ENCODE measurements at regions not wholly inside any gene's neighbourhood (a gene's known extent, or its start where the extent isn't known, plus 50 kb on each side); places are given as distances from the start of the nearest gene placed in this dataset.

- Histone ChIP-seq H3K4me1 (no peaks in the 10 kb centered on the region), H3K36me3 (no peaks in the 10 kb centered on the region), H3K4me3 (no peak overlapping the region), H3K27me3 (no peaks in the 10 kb centered on the region), H3K27ac (no peak overlapping the region), H3K9me3 (no peaks in the 10 kb centered on the region)
- DNase-seq (ENCODE audit: low spot score in 2 of 2) = no peak
- WGBS = 92% methylated on average over 16 of the region's 16 CpGs
- TF ChIP-seq EP300 (IDR thresholded peaks at IDR 0.05) = no peak
- TF ChIP-seq, protein P1, sequence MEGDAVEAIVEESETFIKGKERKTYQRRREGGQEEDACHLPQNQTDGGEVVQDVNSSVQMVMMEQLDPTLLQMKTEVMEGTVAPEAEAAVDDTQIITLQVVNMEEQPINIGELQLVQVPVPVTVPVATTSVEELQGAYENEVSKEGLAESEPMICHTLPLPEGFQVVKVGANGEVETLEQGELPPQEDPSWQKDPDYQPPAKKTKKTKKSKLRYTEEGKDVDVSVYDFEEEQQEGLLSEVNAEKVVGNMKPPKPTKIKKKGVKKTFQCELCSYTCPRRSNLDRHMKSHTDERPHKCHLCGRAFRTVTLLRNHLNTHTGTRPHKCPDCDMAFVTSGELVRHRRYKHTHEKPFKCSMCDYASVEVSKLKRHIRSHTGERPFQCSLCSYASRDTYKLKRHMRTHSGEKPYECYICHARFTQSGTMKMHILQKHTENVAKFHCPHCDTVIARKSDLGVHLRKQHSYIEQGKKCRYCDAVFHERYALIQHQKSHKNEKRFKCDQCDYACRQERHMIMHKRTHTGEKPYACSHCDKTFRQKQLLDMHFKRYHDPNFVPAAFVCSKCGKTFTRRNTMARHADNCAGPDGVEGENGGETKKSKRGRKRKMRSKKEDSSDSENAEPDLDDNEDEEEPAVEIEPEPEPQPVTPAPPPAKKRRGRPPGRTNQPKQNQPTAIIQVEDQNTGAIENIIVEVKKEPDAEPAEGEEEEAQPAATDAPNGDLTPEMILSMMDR (IDR thresholded peaks at IDR 0.05) = no peak
- TF ChIP-seq POLR2AphosphoS5 (IDR thresholded peaks at IDR 0.05) = no peak
- TF ChIP-seq POLR2A (IDR thresholded peaks at IDR 0.05) = no peak
These were observed 456.5 kb downstream of the EIPR1 start for GRCh38 chr2:2921011-2921720.

DNA sequence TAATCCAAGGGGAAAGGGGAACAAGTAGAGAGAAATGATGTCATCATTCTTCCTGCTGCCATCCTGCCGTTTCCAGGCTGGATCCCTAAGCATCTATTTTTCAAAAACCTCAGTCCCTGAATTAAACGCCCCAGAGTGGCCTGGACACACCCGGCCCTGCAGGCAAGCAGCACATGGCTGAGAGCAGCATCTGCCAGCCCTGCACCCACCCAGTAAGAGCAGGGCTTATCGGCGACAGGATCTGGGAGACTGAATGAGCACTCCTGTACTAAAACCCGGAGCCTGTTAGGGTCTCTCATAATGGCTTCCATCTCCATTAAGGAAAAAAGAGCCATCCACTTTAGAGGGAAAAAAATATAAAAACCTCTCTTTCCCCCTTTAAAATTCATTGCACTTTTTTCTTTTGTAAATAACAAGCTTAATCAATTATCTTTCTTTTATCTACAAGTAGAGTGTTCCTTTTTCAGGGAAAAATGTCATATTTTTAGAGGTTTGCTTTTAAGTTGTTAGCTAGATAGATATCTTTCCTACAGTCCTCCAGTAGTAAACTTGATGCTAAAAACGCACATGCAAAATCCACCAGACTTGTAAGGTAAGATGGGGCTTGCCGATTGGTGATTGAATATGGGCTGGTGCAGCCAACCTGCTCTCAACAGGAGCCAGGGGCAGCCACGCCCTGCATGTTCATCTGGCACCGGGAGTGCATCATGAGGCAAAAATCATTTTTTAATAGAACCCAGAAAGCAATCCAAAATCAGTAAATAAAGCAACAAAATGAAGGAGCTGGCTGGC is 457.8 kb downstream of the EIPR1 start:
- Histone ChIP-seq H3K27me3 (no peaks in the 10 kb centered on the region), H3K4me1 (no peaks in the 10 kb centered on the region), H3K36me3 (no peaks in the 10 kb centered on the region), H3K9me3 (no peaks in the 10 kb centered on the region), H3K4me3 (no peak overlapping the region), H3K27ac (no peak overlapping the region)
- DNase-seq (ENCODE audit: low spot score in 2 of 2) = no peak
- 31% methylated on average over 10 of the region's 10 CpGs for WGBS
- TF ChIP-seq EP300 (IDR thresholded peaks at IDR 0.05) (no peak), POLR2AphosphoS5 (IDR thresholded peaks at IDR 0.05) (no peak), POLR2A (IDR thresholded peaks at IDR 0.05) (no peak)
- TF ChIP-seq, protein P1 (IDR thresholded peaks at IDR 0.05) = no peak

- DNase-seq (ENCODE audit: low spot score in 2 of 2) = no peak
- H3K9me3 ChIP-seq = no peaks in the 10 kb centered on the region
- H3K4me1 ChIP-seq = no peaks in the 10 kb centered on the region
- no peaks in the 10 kb centered on the region for H3K36me3 ChIP-seq
- no peak overlapping the region for H3K27ac ChIP-seq
- H3K27me3 ChIP-seq = no peaks in the 10 kb centered on the region
- WGBS = 79% methylated on average over 5 of the region's 5 CpGs
- TF ChIP-seq POLR2AphosphoS5 (IDR thresholded peaks at IDR 0.05) (no peak), POLR2A (IDR thresholded peaks at IDR 0.05) (no peak), EP300 (IDR thresholded peaks at IDR 0.05) (no peak)
- TF ChIP-seq, protein P1 (IDR thresholded peaks at IDR 0.05) = no peak
- H3K4me3 ChIP-seq = no peak overlapping the region
These were observed 458.6 kb downstream of the EIPR1 start for GRCh38 chr2:2919026-2919425.

- H3K27me3 ChIP-seq = no peaks in the 10 kb centered on the region
- TF ChIP-seq POLR2AphosphoS5 (IDR thresholded peaks at IDR 0.05) = no peak
- TF ChIP-seq, protein P1 (IDR thresholded peaks at IDR 0.05) = no peak
- TF ChIP-seq POLR2A (IDR thresholded peaks at IDR 0.05) = no peak
- no peak for TF ChIP-seq EP300 (IDR thresholded peaks at IDR 0.05)
- H3K4me1 ChIP-seq = no peaks in the 10 kb centered on the region
- no peak overlapping the region for H3K4me3 ChIP-seq
- H3K36me3 ChIP-seq = no peaks in the 10 kb centered on the region
- no peaks in the 10 kb centered on the region for H3K9me3 ChIP-seq
- no peak overlapping the region for H3K27ac ChIP-seq
- WGBS = 81% methylated on average over 5 of the region's 5 CpGs
- no peak for DNase-seq (ENCODE audit: low spot score in 2 of 2)
These were observed 461.0 kb downstream of the EIPR1 start for GRCh38 chr2:2916621-2917020.

DNA sequence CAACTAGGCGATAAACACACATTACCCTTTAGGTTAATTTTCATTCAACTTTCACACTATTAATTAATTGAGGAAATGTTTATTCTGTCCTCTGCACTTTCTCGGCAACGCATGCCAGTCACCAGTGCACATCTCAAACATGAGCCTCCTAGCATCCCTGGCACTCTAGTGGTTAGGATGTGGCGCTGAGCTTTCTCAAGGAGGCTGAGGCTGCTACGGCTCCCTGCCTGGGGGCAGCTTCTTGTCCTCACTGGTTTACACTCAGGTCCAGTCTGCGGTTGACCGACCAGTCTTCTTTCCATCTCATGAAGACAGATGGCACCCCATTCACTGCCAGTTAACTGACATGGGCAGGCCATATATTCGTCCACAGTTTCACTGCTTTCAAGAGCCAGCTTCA is 463.4 kb downstream of the EIPR1 start:
- Histone ChIP-seq H3K4me3 (no peak overlapping the region), H3K9me3 (no peaks in the 10 kb centered on the region), H3K27me3 (no peaks in the 10 kb centered on the region), H3K27ac (no peak overlapping the region), H3K4me1 (no peaks in the 10 kb centered on the region), H3K36me3 (no peaks in the 10 kb centered on the region)
- no peak for DNase-seq (ENCODE audit: low spot score in 2 of 2)
- TF ChIP-seq POLR2AphosphoS5 (IDR thresholded peaks at IDR 0.05) (no peak), POLR2A (IDR thresholded peaks at IDR 0.05) (no peak), EP300 (IDR thresholded peaks at IDR 0.05) (no peak)
- TF ChIP-seq, protein P1 (IDR thresholded peaks at IDR 0.05) = no peak
- WGBS = 87% methylated on average over 8 of the region's 8 CpGs

All from suprapubic skin (tissue), 4 donors.